LoVo (cell line): ENCODE measurements at regions not wholly inside any gene's neighbourhood (a gene's known extent, or its start where the extent isn't known, plus 50 kb on each side); places are given as distances from the start of the nearest gene placed in this dataset.
"Not testable (repeated sequence)": the region's sequence is repeated elsewhere in the genome, so short reads cannot be mapped to it uniquely, and the experiment has no call there.

ENCODE experiments used
- DNase-seq: peaks from one replicate; pipeline ENCODE4 v3.0.0-alpha.2; 2016; ENCODE audit warnings: low spot score

DNA sequence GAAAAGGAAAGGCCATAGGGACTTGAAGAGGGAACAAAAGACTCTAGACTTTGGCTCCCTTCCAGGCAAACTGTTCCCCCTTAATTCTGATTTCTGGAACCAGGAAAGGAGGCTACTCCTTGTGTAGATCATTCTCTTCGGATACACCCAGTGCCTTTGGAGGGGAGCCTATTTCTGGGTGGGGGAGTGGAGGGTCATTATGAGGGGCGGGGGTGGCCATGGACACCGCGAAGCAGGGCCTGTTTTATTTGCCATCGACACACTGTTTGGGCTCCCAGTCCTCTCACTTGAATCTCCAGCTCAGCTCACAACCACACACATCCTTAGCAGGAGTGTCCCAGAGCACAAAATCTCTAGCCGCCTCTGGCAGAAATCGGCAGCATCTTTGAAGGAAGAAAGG lies 132.3 kb downstream of the PXDC1 start:
- DNase-seq: no peak

DNA sequence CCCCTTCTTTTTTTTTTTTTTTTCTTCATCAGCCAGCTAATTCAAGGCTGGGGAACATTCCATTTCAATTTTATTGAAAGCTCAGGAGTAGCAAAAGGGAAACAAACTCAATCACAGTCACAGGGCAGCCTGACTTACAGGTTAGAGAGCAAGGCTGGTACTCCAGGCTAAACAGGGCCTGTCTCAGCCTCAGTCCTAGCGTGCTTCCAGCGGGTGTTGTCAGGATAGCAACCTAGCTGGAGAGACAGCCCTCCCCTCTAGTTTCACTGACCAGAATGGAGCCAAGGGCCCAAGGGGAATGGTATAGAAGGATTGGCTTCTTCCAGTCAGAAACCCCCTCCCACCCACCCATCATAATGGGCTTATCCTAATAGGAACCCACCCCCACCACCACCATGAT lies 132.9 kb downstream of the PXDC1 start:
- no peak for DNase-seq

DNA sequence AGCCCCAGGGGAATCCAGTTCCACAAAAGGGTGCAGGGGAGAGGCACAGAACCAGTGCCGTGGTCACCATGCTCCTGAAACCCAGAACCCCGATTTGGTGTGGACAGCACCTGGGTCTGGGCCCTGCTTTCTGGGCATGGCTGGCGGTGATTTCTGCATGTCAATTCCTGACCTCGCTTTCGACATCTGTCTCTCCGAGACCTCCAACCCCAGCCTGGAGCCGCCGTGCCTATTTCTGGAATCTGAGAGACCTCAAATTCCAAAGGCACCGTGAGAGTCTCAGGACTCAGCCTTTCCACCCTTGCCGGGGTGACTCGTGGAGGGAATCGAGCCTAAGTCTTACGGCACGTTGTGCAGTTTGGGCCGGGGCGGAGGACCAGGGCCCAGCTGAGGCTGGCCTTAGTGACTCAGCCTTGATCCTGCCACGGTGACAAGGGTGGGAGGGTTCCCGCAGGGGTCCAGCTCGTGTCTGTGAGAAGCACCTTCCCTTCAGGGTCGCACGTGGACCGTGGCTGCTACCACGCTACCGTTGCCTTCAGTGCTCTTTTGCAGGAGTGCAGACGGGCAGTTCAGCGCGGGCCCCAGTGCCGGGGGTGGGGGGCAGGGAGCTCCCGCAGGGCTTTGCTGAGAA lies 133.7 kb downstream of the PXDC1 start:
- no peak for DNase-seq

DNA sequence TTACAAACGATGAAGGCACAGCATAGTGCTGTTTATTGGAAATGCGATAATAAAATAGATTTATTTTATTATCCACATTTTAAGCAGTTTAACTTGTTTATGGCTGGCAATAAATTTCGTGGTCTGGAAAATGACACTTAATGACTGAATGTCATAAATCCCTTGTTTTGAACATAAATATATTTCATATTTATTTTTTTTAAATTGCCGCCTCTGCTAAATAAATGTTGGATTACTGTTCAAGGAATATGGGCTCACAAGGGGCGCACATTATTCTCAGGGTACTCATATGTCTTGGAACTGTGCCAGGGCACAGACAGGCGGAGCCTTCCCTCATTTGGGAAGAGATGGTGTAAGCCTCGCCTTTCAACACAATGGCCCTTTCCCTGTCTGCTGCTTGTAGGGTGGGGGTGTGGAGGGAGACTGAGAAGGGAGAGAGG lies 134.3 kb downstream of the PXDC1 start:
- no peak for DNase-seq

DNA sequence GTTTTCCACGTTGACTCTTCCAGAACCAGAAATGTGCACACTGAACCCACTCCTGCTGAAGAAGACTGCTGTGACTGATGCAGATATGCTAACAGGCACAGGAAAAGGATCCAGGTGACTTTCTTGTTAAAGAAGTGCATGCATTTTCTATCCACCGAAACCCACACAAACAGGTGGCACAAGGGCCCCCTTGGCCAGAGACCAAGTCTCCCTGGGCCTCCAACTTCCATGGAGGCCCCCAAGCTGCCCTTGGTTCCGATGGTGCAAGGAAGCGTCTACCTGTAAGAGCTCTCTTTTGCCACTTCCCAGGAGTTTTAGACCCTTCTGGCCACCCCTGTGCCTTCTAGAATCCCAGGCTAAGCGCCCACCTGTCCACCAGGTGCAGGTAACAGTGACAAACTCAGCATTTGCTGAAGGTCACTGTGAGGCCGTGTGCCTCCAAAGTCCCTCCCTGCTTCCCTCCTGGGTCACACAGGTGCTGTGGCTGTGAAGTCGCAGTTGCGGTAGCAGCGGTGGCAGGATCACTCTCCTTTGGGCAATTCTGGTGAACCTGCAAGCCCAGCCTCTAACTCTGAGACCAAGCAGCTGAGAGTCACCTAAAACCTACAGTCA lies 134.8 kb downstream of the PXDC1 start:
- no peak for DNase-seq

DNA sequence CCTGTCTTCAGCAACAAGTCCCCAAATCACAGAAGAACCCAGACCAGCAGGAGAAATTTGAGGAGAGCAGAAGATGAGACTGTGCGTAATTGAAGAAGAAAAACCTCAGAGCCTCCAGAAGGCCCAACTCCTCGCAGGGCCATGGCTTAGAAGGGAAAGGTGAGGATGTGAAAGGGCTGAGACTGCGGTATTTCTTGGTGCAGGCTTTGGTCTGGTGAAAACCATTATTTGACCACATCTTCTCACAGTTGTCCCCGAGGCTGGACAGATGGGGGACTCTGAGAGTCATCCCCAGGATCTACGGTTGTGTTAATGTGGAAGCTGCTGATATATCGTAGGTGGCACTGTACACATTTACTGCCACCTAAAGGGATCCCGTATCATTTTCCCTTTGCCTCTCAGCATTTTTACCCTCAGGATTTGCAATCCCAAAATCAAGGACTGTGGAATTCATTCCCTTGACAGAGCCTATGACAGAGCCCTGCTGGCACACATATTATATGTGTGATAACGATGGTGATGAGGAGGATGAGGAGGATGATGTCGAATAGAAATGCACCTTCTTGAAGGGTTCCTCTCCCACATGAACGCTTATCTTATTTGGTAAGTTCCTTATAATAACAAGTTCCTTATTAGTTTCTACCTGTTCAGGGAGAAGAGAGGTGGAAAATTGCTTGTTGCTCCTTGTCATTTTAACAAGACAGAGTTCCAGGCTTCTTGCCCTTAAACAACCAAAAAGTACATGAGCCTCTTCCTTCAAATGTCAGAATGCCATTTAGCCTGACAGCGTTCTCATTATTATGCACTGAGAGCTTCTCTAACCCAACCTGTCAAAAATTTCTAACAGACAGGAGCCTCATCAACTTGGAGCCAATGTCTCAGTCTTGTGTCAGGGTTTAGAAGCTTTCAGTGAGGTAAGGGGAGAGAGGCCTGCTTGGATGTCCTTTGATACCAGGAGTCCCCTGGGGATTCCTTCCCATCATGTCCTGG lies 135.8 kb downstream of the PXDC1 start:
- DNase-seq: no peak

DNA sequence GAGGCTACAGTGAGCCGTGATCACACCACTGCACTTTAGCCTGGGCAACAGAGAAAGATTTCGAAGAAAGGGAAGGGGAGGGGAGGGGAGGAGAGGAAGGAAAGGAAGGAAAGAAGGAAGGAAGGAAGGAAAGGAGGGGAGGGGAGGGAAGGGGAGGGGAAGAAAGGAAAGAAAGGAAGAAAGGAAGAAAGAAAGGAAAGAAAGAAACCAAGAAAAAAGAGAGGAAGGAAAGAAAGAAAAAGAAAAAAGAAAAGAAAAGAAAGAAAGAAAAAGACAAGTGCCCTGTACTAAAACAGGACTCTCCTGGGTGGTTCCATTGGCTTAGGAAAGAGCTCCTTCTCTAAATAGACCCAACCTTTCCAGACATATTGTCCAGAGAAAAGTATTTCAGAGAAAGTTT lies 136.6 kb downstream of the PXDC1 start:
- no peak for DNase-seq

DNA sequence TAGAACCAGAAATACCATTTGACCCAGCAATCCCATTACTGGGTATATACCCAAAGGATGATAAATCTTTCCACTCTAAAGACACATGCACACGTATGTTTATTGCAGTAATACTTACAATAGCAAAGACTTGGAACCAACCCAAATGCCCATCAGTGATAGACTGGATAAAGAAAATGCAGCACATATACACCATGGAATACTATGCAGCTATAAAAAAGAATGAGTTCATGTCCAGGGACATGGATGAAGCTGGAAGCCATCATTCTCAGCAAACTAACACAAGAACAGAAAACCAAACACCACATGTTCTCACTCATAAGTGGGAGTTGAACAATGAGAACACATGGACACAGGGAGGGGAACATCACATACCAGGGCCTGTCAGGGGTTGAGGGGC lies 137.9 kb downstream of the PXDC1 start:
- DNase-seq: not testable (repeated sequence)

DNA sequence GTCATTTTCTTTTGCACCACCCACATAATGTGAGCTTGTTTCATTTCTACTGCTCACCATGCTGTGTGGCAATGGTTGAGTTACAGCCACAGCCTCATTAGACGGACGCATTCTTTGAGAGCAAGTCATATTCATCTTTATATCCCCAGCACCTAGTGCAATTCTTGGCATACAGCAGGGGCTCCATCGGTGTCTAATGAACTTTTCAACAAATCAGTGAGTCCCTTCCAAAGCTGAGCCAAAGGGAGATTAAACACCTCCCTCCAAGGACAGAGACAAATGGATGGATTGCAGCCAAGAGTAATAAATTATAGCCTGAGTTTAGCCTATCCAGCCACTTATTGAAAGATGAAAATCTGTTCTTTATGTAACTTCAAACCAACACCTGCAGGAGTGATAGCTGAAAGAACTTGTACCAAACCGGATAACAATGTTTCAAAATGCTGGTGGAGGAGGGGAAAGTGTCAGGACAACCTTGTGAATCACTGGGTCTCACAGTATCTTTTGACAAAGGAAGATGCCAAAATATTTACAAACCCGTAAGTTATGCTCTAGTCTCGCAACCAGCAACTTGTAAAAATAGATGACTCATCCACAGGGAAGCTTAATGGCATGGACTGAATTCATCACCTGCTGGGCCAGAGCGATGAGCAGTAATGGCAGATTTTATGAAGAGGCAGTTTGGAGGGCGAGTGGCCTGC lies 139.0 kb downstream of the PXDC1 start:
- peak; percentile 85 for DNase-seq

DNA sequence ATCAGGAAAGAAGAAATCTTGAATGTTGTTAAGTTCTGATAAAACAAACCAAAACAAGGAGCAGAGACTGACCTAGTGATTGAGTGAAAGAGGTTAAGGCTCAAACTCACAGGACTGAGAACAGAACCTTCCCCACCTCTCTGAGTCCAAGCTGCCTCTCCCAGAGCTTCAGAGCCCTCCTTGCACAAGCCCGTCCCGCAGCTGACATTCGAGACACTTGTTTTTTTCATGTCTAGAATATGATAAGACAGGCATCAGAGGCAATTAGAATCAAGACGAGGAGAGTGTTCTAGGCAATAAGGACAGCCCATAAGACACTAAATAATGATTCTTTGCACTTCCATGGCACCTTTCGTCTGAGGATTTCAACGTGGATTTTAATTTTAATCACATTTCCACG lies 140.6 kb downstream of the PXDC1 start:
- no peak for DNase-seq

DNA sequence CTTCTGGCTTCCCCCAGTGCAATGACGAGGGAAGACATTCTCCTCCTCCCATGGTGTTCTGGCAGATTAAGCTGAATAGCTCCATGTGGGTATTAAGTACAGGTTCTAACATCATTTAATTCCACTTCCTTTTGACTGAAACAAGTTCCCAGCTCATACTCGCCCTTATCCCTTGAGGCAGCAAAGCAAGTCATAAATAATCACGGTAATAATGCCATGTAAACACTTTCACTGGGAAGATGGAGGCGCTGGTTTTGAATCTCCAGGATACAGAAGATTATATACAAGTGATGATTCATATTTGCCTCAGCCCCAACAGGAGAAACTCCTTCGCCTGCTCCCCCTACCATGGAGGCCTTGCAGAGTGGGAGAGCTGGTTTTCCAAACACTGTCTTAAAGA lies 141.3 kb downstream of the PXDC1 start:
- no peak for DNase-seq

DNA sequence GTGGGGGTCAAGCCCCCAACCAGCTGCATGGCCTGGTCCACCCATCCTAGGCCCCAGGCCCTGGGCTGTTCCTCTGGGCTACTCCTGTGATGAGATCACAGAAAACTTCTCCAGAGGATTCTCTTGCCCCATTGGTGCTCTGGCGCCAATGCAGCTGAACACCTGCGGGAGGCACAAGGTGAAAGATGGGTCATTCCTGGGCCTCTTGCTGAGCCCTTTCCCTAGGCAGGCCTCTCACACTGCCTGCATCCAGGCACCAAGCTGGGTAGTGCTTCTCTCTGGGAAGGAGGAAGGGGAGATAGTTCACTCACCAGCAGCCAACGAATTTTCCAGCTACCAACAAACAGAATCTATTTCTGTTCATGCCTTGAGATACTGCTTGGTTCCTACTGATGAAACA lies 142.1 kb downstream of the PXDC1 start:
- DNase-seq: no peak

DNA sequence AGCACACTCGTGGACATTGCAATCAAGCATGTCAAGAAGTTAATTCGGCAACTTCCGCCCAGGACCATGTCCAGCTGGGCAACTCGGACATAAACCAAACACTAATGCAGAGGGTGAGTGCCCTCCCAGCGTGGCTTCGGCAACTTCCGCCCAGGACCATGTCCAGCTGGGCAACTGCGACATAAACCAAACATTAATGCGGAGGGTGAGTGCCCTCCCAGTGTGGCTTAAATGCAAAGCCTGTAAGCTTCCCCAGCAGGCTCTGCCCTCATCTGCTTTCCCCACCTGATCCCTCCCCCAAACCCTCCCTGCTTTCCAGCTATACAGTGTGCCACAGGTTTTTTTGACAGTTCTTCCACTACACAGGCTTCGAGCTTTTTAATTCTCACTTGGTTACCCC lies 143.4 kb downstream of the PXDC1 start:
- no peak for DNase-seq

DNA sequence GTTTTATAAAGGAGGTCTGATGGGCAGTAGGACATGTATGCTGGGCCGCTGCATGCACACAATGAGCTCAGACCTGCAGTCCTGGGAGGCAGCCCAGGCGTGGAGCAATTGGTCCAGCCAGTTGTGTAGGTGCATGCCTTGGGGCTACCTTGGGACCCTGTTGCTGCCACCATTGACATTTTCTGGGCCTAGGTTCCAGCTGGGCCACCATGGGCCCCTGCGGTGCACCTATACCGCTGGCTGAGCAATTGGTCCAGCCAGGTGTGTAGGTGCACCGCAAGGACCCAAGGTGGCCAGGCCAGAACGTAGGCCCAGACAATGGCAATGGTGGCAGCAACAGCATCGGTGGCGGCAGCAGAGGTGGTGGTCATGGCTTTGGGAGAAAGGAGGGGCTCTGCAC lies 143.9 kb downstream of the PXDC1 start:
- no peak for DNase-seq

DNA sequence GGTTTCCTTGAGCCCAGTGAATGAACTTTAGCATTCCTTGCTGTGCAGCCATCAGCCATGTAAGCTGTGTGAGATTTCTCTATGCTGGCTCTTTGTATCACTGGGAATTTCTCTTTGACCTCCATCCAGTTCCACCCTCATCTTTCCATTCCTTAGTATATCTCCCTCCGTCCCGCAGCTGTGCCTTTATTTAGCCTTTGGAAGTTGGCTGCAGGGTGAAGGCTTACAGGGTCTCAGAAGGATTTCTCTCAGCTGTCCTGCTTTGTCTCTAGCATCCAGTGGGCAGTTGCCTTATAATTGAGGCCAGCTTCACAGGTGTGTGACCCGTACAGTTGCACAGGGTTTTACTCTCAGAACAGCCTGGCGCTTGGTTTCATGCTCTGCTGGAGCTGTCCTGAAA lies 144.3 kb downstream of the PXDC1 start:
- DNase-seq: no peak

DNA sequence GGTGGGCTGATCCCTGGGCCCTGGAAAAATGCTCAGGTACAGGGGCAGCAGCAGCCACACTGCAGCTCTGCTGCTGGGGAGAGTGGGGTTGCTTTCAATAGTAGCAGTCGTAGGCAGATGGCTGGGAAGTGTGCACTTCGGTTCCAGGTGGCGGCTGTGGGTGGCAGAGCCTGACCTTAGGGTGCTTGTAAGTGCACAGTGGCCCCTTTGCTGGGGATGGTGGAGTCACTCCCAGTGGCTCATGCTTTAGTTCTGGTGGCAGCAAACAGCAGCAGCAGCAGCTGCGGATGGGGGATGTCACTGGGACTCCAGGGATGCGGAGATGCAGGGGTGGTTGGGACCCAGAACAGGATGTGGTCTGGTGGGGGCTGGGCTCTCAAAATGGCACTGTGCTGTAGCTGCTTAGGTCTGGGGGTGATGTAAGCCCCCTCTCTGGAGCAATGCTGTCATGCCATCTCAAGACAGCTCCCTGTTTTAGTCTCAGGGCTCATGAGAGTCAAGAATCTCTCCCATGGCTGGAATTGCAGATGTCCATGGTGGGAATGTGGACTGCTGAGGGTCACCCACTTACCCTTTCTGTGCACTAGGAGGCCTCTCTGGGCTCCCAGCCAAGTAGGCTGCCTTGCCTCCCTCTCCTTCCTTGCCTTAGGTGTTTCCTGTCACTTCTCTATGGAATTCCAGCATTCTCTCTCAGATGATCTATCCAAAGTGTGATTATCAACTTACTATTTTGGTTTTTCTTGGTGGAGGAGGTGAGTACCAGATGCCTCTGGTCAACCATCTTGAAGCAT lies 146.7 kb upstream of the SLC22A23 start:
- DNase-seq: no peak

DNA sequence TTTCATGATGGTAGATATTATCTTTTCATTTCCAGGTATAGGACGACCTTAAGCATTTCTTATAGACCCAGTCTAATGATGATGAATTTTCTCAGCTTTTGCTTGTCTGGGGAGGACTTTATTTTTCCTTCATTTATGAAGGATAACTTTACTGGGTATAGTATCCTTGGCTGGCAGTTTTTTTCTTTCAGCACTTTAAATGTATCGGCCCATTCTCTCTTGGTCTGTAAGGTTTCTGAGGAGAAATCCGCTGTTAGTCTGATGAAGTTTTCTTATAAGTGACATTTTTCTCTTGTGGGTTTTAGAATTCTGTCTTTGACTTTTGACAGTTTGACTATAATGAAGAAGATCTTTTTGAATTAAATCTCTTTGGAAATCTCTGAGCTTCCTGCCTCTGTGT lies 144.7 kb upstream of the SLC22A23 start:
- DNase-seq: no peak

DNA sequence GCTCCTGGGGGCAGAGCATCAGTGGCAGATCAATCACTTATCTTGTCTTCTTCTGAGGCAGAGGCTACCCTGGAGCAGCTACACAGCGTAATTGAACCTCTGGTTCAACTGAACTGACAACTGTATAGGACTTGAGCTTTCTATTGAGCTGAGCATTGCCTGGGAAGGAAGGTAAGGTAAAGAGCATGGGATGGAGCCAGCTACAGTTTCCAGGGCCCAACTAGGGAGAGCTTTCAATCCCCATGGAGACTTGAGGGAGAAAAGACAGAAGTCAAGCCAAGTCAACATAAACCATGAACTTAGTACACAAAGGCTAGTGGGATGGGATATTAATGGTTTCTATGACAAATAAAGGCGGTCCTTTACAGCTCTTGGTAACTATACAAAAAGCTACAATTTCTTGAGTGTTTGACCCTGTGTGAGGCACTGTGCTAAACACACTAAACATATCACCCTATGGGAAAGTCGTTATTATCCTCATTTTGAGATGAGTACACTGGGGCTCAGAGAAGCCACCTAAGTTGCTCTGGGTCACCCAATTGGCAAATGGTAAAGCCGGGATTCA lies 140.7 kb upstream of the SLC22A23 start:
- no peak for DNase-seq

DNA sequence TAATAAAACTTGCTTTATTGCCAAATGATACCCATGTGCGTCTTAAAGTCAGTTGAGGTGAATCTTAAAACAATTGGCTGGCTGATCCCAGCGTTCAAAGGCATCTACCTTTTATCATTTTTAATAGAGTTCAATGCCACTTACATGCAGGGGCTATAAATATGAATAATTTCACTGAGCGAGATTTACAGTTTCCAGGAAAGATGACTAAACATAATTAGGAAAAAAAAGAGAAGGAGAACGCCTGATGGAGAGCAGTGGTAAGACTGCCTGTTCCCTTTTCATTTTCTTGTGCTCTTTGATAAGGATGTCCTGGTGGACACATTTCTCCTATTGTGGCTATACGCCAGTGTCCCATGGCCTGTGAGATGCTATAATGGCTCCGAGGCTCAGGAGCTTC lies 139.9 kb upstream of the SLC22A23 start:
- DNase-seq: no peak

DNA sequence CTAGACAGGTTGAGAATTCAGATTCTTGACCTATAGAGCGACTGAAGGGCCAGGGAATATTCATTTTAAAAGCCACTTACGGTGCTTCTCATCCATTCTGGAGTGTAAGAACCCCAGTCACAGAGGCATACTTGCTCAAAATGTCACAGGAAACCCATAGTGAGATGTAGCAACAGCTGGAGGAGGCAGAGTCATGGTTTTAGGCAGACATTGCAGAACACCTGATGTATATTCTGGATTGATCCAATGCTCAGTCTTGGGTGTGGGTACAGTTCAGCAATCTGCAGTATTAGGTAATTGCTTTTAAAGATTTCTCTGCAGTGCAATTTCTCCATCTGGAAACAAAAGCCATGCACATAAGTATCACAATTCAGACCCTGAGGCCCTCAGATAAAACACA lies 137.4 kb upstream of the SLC22A23 start:
- DNase-seq: no peak

DNA sequence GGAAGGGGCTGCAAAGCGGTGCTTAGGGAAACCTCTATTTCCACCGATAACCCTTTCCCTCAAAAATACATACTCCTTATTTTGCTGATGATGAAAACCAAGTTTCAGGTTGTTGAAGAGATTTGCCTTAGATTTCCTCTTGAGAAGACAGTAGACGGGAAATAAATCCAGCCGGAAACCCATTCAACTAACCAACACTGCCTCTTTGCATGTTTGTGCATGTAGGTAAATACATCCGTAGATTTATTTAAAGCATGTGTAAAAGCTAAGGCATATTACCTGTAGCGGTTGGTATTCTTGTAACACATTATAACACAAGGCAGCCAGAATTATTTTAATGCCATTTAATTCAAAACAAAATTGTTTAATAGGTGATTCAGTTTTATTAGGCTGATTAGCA lies 136.3 kb upstream of the SLC22A23 start:
- DNase-seq: no peak
